GM19372 (cell line): ENCODE measurements at regions not wholly inside any gene's neighbourhood (a gene's known extent, or its start where the extent isn't known, plus 50 kb on each side); places are given as distances from the start of the nearest gene placed in this dataset.

Experiments
- ATAC-seq: cut with Tn5 transposase; IDR thresholded peaks from one replicate; pipeline ENCODE4 v1.9.1; 2021; ENCODE audit warnings: mild to moderate bottlenecking, low read depth, moderate library complexity; ENCODE audit not compliant: unreplicated experiment

DNA sequence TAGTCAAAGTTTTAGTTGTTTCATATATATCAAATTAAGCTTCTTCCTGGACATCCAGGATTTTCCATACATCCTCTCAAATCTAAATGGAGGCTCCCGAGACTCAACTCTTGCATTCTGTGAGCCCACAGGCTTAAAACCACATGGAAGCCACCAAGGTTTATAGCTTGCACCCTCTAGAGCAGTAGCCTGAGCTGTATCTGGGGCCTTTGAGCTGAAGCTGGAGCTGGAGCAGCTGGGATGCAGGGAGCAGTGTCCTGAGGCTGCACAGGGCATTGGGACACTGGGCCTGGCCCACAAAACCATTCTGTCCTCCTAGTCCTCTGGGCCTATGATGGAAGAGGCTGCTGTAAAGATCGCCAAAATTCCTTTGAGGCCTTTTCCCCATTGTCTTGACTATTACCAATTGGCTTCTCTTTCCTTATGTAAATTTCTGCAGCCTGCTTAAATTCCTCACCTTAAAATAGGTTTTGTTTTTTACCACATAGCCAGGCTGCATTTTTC, 151.0 kb downstream of the COX7C start:
- no peak for ATAC-seq

- ATAC-seq, result no peak
These were observed 162.3 kb downstream of the COX7C start for GRCh38 chr5:86780018-86780417.

DNA sequence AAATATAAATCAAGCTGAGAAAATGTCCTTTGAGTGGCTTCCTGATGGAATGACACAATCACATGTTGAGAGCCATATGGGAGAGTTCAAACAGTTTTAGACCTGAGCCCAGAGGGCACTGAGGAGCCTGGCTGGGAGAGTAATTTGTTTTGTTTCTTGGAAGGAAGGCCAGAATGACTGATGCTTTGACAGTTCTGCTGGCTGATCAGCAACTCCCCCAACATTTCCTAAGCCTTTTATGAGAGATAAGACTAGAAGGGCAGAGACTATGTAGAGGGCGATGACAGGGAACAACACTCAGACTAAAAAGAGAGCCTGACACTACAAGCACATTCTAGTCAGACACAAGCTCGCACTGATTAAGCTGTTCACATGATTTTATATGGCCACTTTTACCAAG, 169.2 kb downstream of the COX7C start:
- no peak for ATAC-seq

- no peak for ATAC-seq
These were observed 177.9 kb downstream of the COX7C start for GRCh38 chr5:86795659-86796058.

GRCh38 chr5:86797677-86798076, 179.9 kb downstream of the COX7C start:
- ATAC-seq, result no peak

GRCh38 chr5:86806206-86806605, 188.5 kb downstream of the COX7C start:
- no peak for ATAC-seq

DNA sequence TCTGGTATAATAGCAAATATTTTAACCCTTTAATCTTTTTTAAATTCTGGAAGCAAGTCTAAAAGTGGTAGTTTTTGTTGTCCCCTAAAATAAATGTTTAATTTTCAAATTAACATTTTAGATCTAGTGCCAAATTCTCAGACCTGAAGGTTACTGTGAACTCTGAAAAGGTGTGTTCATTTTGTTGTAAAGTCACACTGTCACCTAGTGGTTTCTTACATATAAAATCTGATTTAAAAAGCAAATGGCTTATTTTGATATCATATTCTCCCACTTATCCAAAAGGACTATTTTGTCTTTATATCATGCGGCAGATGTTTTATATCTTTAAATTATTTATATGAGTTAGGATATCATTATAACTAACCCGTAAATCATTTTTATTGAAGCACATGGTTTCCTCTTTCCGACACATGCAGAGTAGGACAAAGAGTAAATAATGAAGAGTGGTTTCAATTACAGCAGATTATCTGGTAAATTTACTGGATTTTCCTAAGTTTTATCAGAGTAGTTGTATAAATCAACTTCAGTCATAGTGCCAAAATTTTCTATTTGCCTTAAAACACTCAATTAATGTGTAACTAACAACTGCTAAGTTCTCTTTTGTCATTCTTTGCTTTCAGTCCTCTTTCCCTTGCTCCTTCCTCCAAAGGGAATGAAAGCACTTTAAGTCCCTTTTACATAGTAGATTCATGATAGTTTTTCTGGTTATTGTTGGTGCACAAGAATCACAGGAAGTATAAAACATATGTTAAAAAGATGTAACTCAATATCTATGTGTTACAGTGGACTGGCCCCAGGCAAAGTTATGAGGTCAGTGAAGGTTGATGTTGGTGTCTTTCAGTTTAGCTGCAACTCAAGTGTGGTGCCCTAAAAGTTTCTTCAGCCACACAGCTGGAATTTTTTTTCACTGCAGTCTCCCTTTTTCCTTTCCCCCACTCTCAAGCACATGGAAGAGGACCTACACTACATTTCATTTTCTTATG, 189.6 kb downstream of the COX7C start:
- ATAC-seq, result no peak

- ATAC-seq, result no peak
These were observed 196.6 kb downstream of the COX7C start for GRCh38 chr5:86814315-86814714.

GRCh38 chr5:86814907-86815306, 197.2 kb downstream of the COX7C start:
- no peak for ATAC-seq

GRCh38 chr5:86824637-86825036, 206.9 kb downstream of the COX7C start:
- no peak for ATAC-seq

GRCh38 chr5:86831128-86831527, 213.4 kb downstream of the COX7C start:
- ATAC-seq, result no peak

DNA sequence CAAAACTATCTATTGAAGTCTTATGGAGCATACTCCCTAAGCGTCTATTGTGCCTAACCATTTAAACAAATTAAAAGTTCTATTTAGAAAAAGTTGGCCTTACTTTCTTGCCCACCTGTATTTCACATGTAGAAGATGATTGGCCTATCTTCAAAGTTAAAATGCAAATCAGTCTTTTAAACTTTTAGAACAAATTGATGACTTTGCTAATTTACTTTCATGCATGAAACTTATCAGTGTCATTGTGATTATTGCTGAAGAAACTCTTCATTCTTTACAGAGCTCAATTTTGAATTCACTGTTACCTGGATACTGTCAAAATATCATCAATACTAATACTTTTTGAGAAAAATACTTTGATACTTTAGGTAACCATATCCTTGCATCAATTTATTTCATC, 216.1 kb downstream of the COX7C start:
- no peak for ATAC-seq

- ATAC-seq, result no peak
These were observed 219.9 kb downstream of the COX7C start for GRCh38 chr5:86837610-86838009.

DNA sequence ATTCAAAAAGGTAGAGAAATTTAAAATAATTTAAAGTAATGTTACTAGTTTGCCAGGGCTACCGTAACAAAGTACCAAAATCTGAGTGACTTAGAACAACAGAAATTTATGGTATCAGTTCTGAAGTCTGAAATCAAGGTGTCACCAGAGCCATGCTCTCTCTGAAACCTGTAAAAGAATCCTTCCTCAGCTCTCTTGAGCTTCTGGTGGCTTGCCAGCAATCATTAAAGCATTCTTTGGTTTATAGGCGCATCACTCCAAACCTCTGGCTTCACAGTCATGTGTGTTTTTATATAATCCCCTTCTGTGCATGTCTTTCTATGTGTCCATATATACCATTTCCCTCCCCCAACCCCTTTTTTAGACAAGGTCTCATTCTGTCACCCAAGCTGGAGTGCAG, 220.3 kb downstream of the COX7C start:
- no peak for ATAC-seq

DNA sequence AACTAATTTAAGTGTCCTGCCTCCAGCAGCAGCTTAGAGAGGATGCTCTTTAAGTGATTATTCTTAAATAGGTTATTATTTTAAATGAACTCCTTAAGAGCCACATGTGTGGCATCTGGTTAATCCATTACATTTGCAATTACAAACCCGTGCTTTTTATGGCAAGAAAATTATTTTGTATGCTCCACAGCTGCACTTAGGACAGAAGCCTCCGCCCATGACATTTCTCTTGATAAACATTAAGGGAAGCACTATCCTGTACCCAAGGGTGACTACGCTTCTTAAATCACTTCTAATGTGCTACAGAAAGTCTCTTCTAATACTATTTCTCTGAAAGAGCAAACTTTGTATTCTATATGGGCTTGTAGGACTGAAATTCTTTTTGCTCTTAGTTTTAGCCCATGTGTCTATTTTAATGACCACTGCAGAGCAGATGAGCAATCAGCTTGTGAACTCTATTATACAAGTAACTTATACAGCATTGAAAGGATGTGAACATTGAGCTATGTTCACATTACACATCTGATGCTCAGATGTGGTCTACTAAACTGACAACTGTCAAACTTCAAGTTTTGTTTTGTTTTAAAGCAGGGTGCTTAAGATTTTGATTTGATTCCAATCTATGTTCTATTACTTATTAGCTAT, 223.4 kb downstream of the COX7C start:
- no peak for ATAC-seq

- no peak for ATAC-seq
These were observed 240.7 kb downstream of the COX7C start for GRCh38 chr5:86858442-86858841.

GRCh38 chr5:86861512-86861911, 243.8 kb downstream of the COX7C start:
- no peak for ATAC-seq

DNA sequence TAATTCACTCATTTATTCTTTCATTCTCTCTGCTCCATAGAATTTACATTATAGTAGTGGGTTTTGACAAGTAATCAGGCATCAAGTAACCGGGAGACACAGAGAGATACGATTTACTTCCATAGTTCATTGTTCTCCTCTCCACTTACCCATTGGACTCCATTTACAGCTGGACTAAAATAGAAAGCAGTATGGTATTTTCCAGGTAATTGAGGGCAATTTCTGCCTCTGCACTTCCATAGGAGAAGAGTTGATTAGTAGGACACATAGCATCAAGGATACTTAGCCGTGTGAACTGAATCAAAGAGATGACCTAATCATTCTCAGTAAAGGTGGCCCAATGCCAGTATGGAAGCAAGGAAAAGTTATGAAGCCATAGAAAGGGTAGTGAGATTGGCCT, 244.4 kb downstream of the COX7C start:
- ATAC-seq, result no peak

GRCh38 chr5:86864051-86864450, 246.3 kb downstream of the COX7C start:
- no peak for ATAC-seq

- no peak for ATAC-seq
These were observed 247.6 kb downstream of the COX7C start for GRCh38 chr5:86865256-86865785.

GRCh38 chr5:86866036-86866435, 248.3 kb downstream of the COX7C start:
- no peak for ATAC-seq
